ENCODE measurements at regions not wholly inside any gene's neighbourhood (a gene's known extent, or its start where the extent isn't known, plus 50 kb on each side); places are given as distances from the start of the nearest gene placed in this dataset.

DNA sequence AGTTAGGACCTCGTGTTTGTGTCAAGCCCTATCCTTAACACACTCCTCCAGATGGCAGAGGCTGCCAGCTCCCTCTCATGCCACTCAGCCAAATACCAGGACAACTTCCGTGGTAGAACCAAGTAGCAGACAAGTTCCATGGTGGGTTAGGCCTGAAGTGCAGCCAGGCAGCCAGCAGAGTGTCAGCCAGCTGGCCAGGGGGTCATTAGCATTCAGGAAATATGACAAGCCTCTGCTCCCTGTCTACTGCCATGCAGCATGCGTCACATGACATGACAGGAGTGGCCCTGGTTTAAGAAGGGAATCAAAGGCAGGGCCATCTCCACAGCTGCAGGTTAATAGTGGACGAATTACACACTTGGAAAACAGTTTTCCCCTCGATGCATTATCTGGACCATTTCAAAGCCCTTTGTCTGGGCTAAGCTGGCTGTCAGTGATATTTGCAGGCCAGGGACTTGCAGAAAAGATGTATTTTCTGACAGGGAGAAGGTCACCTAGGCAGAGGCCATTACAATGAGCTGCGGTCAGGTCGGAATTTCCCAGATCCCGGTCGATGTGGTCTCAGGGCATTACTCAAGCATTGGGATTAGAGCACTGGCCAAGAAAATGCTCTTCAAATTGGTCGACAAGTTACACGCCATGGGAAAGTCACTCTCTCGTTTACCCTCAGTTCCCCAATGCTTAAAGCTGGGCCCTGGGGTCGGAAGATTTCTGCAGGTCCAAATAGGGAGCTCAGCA, 461.7 kb upstream of the CADM1 start:
- no peak overlapping the region for H3K4me3 Mint-ChIP-seq
- TF ChIP-seq, protein P1, sequence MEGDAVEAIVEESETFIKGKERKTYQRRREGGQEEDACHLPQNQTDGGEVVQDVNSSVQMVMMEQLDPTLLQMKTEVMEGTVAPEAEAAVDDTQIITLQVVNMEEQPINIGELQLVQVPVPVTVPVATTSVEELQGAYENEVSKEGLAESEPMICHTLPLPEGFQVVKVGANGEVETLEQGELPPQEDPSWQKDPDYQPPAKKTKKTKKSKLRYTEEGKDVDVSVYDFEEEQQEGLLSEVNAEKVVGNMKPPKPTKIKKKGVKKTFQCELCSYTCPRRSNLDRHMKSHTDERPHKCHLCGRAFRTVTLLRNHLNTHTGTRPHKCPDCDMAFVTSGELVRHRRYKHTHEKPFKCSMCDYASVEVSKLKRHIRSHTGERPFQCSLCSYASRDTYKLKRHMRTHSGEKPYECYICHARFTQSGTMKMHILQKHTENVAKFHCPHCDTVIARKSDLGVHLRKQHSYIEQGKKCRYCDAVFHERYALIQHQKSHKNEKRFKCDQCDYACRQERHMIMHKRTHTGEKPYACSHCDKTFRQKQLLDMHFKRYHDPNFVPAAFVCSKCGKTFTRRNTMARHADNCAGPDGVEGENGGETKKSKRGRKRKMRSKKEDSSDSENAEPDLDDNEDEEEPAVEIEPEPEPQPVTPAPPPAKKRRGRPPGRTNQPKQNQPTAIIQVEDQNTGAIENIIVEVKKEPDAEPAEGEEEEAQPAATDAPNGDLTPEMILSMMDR (conservative IDR thresholded peaks at IDR 0.05) = no peak
- peaks cover 21% of the 10 kb centered on the region for H3K27me3 Mint-ChIP-seq
- no peaks in the 10 kb centered on the region for H3K36me3 Mint-ChIP-seq
- DNase-seq (ENCODE audit: extremely low spot score, unreplicated experiment) = no peak
- H3K4me1 Mint-ChIP-seq (ENCODE audit: unreplicated experiment) = peaks cover 11% of the 10 kb centered on the region
- no peak overlapping the region for H3K27ac Mint-ChIP-seq
- peaks cover 4% of the 10 kb centered on the region for H3K9me3 Mint-ChIP-seq

DNA sequence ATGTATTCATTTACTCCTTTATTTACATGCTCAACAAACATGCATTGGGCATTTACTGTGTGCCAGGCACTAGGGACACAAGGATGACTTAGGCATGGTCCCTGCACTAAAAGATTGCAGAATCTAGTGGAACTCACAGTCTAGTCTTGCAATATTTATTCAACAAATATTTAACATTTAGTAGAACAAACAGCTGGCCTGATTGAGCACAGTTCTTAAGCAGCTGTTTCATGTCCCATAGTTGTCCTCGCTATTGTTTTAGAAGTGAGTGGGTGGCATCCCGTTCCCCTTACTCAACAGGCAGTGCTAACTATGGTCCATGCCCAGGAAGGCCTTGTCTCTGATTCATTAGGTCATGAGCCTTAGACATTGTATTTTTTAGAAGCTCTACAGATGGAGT, 459.9 kb upstream of the CADM1 start:
- Mint-ChIP-seq H3K27ac (no peak overlapping the region), H3K4me1 (ENCODE audit: unreplicated experiment) (peaks cover 14% of the 10 kb centered on the region), H3K27me3 (peaks cover 21% of the 10 kb centered on the region), H3K9me3 (peaks cover 4% of the 10 kb centered on the region), H3K4me3 (no peak overlapping the region), H3K36me3 (no peaks in the 10 kb centered on the region)
- no peak for DNase-seq (ENCODE audit: extremely low spot score, unreplicated experiment)
- TF ChIP-seq, protein P1 (conservative IDR thresholded peaks at IDR 0.05) = no peak

DNA sequence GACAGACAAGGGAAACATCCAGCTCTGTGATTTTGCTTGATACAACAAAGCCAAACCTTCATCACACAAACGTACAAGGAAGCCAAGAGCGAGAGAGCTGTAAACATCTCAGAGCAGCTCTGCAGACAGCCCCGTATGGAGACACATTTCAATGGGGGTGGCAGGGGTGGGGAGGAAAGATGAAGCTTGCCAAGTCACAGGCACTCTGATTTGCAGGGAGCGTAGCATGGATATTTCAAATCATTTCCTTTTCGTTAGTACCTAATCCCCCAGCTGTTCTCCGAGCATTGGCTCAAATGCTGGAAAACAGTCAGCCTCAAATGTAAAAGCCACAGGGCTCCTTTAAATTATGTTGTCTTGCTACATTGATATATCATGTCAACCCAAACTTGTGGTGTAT, 458.9 kb upstream of the CADM1 start:
- H3K4me3 Mint-ChIP-seq = no peak overlapping the region
- H3K4me1 Mint-ChIP-seq (ENCODE audit: unreplicated experiment) = peaks cover 19% of the 10 kb centered on the region
- H3K27ac Mint-ChIP-seq = no peak overlapping the region
- H3K9me3 Mint-ChIP-seq = peaks cover 3% of the 10 kb centered on the region
- H3K36me3 Mint-ChIP-seq = no peaks in the 10 kb centered on the region
- H3K27me3 Mint-ChIP-seq = peaks cover 26% of the 10 kb centered on the region
- no peak for DNase-seq (ENCODE audit: extremely low spot score, unreplicated experiment)
- TF ChIP-seq, protein P1 (conservative IDR thresholded peaks at IDR 0.05) = no peak

DNA sequence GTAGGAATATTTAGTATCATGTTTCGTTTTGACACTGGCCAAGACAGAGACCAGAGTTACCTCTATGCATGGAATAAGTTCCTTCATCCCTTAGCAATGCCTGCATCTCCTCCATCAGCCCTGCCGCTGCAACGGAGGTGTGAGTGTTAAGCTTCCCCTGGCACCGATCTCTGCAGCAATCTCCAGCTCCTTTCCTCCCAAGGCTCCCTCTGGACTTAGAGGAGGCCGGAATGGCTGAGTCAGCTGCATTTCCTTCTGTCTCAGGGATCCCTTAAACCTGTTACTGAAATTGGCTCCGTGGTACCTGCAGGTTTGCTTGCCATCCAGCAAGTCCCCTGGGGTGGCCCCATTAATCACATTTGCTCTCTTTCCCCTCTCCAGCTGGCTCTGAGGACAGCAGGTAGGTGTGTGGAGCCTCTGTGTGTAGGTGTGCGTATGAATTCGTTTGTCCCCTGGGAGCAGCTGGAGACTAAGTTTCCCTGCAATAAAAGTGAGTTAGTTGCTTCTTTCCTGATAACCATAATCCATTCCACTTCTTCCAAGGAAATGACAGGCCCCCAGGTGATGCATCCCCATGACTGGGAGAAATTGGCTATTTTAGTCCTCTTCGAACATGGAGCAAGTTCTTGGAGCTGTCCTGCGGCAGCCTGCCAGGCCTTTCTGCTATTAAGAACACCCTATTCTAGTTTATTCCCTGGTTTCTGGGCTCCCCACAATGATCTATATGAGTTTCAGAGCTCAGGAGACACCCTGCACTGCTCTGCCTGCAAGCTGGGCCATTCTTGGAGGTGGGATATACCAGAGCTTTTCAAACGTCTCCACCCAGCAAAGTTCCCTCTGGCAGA, 457.2 kb upstream of the CADM1 start:
- Mint-ChIP-seq H3K27me3 (peaks cover 24% of the 10 kb centered on the region), H3K36me3 (no peaks in the 10 kb centered on the region), H3K4me3 (no peak overlapping the region), H3K9me3 (no peaks in the 10 kb centered on the region), H3K27ac (no peak overlapping the region), H3K4me1 (ENCODE audit: unreplicated experiment) (peaks cover 19% of the 10 kb centered on the region)
- no peak for DNase-seq (ENCODE audit: extremely low spot score, unreplicated experiment)
- TF ChIP-seq, protein P1 (conservative IDR thresholded peaks at IDR 0.05) = no peak

DNA sequence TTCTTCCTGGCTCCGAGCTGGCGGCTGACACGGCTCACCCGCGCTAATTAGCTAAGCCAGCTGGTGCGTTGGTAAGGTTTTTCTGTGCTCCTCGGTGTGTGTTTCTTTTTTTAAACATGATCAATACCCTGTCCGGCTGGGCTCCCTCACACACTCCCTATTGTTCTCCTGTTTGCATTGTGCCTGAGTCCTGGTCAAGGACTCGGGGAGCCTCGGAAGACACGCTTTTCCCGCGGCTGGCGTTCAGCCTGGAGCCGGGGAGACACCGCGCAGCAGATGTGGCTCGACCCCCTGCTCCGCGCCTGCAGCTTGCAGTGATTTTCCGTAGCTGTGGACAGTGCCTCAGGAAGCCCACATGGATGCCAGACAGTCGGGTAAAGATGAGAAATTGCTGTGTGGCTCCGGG, 454.9 kb upstream of the CADM1 start:
- Mint-ChIP-seq H3K9me3 (no peaks in the 10 kb centered on the region), H3K27ac (no peak overlapping the region), H3K27me3 (peaks cover 27% of the 10 kb centered on the region), H3K4me1 (ENCODE audit: unreplicated experiment) (peaks cover 19% of the 10 kb centered on the region), H3K4me3 (peak overlapping the region; percentile 59), H3K36me3 (no peaks in the 10 kb centered on the region)
- DNase-seq (ENCODE audit: extremely low spot score, unreplicated experiment) = no peak
- TF ChIP-seq, protein P1 (conservative IDR thresholded peaks at IDR 0.05) = no peak

Data from type B pancreatic cell (in vitro differentiated cells).